H1 (cell line): ENCODE measurements at regions not wholly inside any gene's neighbourhood (a gene's known extent, or its start where the extent isn't known, plus 50 kb on each side); places are given as distances from the start of the nearest gene placed in this dataset.

Experiments
- CTCF ChIA-PET: fragments of 300-600 bp; sonication (Branson Sonifier 250); formaldehyde crosslinking; loops from one replicate; lab custom pipeline; 2021; ENCODE audit not compliant: partially characterized antibody; lab: Charles Lee
- POLR2A ChIA-PET: fragments of 300-600 bp; sonication (Branson Sonifier 250); formaldehyde crosslinking; loops from one replicate; lab custom pipeline; 2021; ENCODE audit warnings: inconsistent platforms; ENCODE audit not compliant: partially characterized antibody; lab: Charles Lee
- DNase-seq, 2 experiments: peaks; one replicate each; pipeline versions ENCODE4 v3.0.0 to v3.0.0-alpha.2; 2010 to 2022; ENCODE audit warnings: low spot score in 2 of 2, low read depth in 1 of 2, mixed read lengths in 1 of 2
- FAIRE-seq: peaks from 2 replicates; lab custom pipeline; 2011; peaks lifted over from hg19 to GRCh38; lab: Jason Lieb, UNC
- H2AFZ ChIP-seq: 2 replicates; pipeline ENCODE4 v1.8.1; 2012; ENCODE audit warnings: low read length, inconsistent platforms
- H2AK5ac ChIP-seq: 2 replicates; pipeline ENCODE4 v1.6.1; 2013; ENCODE audit warnings: low read depth, low read length
- H2BK120ac ChIP-seq: replicated peaks from 2 replicates; pipeline ENCODE3; 2013; ENCODE audit warnings: low read depth, low read length, inconsistent platforms
- H2BK12ac ChIP-seq: 2 replicates; pipeline ENCODE4 v1.6.1; 2013; ENCODE audit warnings: low read depth, low read length
- H2BK15ac ChIP-seq: 2 replicates; pipeline ENCODE4 v1.6.1; 2013; ENCODE audit warnings: low read length
- H2BK20ac ChIP-seq: 2 replicates; pipeline ENCODE4 v1.6.1; 2013; ENCODE audit warnings: low read length
- H2BK5ac ChIP-seq: 2 replicates; pipeline ENCODE4 v1.6.1; 2013; ENCODE audit warnings: low read depth, low read length
- H3K14ac ChIP-seq: 2 replicates; pipeline ENCODE4 v1.6.1; 2013; ENCODE audit warnings: inconsistent platforms; ENCODE audit not compliant: insufficient read length
- H3K18ac ChIP-seq: 2 replicates; pipeline ENCODE4 v1.6.1; 2013; ENCODE audit warnings: low read length; ENCODE audit errors: extremely low read depth
- H3K23ac ChIP-seq: 2 replicates; pipeline ENCODE4 v1.6.1; 2013; ENCODE audit warnings: inconsistent platforms; ENCODE audit not compliant: insufficient read length
- H3K23me2 ChIP-seq: 2 replicates; pipeline ENCODE4 v1.6.1; 2013; ENCODE audit warnings: low read depth, low read length
- H3K27ac ChIP-seq: 2 replicates; pipeline ENCODE4 v1.6.1; 2011; ENCODE audit warnings: low read depth, low read length, inconsistent platforms
- H3K27me3 ChIP-seq, 4 experiments: replicated peaks in 1 of 4; 1 replicate in 1 of 4; 2 replicates in 3 of 4; pipeline versions ENCODE4 v1.6.1 to v1.8.1; 2011 to 2013; ENCODE audit warnings: low read length in 3 of 4, mild to moderate bottlenecking in 3 of 4, inconsistent platforms in 2 of 4, mixed read lengths in 2 of 4, moderate library complexity in 1 of 4; ENCODE audit not compliant: control insufficient read depth in 3 of 4, insufficient read depth in 3 of 4; ENCODE audit errors: extremely low read depth in 1 of 4
- H3K36me3 ChIP-seq, 4 experiments: 2 replicates each; pipeline versions ENCODE4 v1.6.1 to v1.8.1; 2011 to 2013; ENCODE audit warnings: mild to moderate bottlenecking in 4 of 4, low read length in 3 of 4, moderate library complexity in 2 of 4, control low read depth in 1 of 4, inconsistent platforms in 1 of 4; ENCODE audit not compliant: insufficient read depth in 4 of 4, control insufficient read depth in 2 of 4
- H3K4ac ChIP-seq: replicated peaks from 2 replicates; pipeline ENCODE3; 2013; ENCODE audit warnings: low read length, low read depth, mixed read lengths, inconsistent platforms; ENCODE audit not compliant: insufficient read length
- H3K4me1 ChIP-seq, 4 experiments: replicated peaks in 1 of 4; 1 replicate in 1 of 4; 2 replicates in 3 of 4; pipeline versions ENCODE4 v1.6.1 to v1.8.1; 2011 to 2013; ENCODE audit warnings: low read length in 3 of 4, inconsistent platforms in 2 of 4, mixed read lengths in 1 of 4; ENCODE audit not compliant: insufficient read depth in 4 of 4, control insufficient read depth in 3 of 4
- H3K4me2 ChIP-seq, 2 experiments: 2 replicates each; pipeline versions ENCODE4 v1.6.1 to v1.8.1; 2011 to 2013; ENCODE audit warnings: low read depth in 2 of 2, low read length in 2 of 2, control low read depth in 1 of 2, inconsistent platforms in 1 of 2, mild to moderate bottlenecking in 1 of 2; ENCODE audit not compliant: insufficient read depth in 1 of 2
- H3K4me3 ChIP-seq, 4 experiments: fragments of 200-600, 300-600 bp in 1 of 4; sonication (generic), shearing (Covaris generic), sonication (Bioruptor Twin) in 1 of 4; 2 replicates each; pipeline versions ENCODE4 v1.5.1 to v1.8.1; 2011 to 2016; ENCODE audit warnings: low read length in 4 of 4, low read depth in 3 of 4, control low read depth in 2 of 4, inconsistent platforms in 2 of 4, mild to moderate bottlenecking in 2 of 4, mixed read lengths in 1 of 4, moderate library complexity in 1 of 4; ENCODE audit not compliant: insufficient read depth in 2 of 4; ENCODE audit errors: extremely low read depth in 1 of 4
- H3K56ac ChIP-seq: replicated peaks from 2 replicates; pipeline ENCODE3; 2013; ENCODE audit warnings: low read depth, mild to moderate bottlenecking, mixed read lengths, low read length, inconsistent platforms; ENCODE audit not compliant: insufficient read length
- H3K79me1 ChIP-seq: 2 replicates; pipeline ENCODE4 v1.6.1; 2013; ENCODE audit warnings: low read depth, low read length, control low read depth
- H3K79me2 ChIP-seq, 2 experiments: 2 replicates each; pipeline versions ENCODE4 v1.6.1 to v1.8.1; 2012 to 2013; ENCODE audit warnings: low read length in 2 of 2, mild to moderate bottlenecking in 2 of 2, inconsistent platforms in 1 of 2; ENCODE audit not compliant: insufficient read depth in 2 of 2, control insufficient read depth in 1 of 2
- H3K9ac ChIP-seq, 4 experiments: replicated peaks in 1 of 4; 1 replicate in 1 of 4; 2 replicates in 3 of 4; pipeline versions ENCODE4 v1.6.1 to v1.8.1; 2011 to 2013; ENCODE audit warnings: low read depth in 3 of 4, low read length in 3 of 4, control low read depth in 2 of 4, mild to moderate bottlenecking in 2 of 4, moderate library complexity in 2 of 4, inconsistent platforms in 1 of 4; ENCODE audit errors: extremely low read depth in 1 of 4
- H3K9me3 ChIP-seq, 2 experiments: 2 replicates each; pipeline versions ENCODE4 v1.6.1 to v1.8.1; 2012 to 2013; ENCODE audit warnings: mild to moderate bottlenecking in 2 of 2, moderate library complexity in 2 of 2, control low read depth in 1 of 2, inconsistent platforms in 1 of 2, low read depth in 1 of 2, low read length in 1 of 2, mixed read lengths in 1 of 2; ENCODE audit not compliant: insufficient read depth in 2 of 2
- H4K20me1 ChIP-seq, 2 experiments: replicated peaks in 1 of 2; 2 replicates each; pipeline versions ENCODE3 to v1.8.1; 2011 to 2013; ENCODE audit warnings: inconsistent platforms in 2 of 2, low read length in 2 of 2, mild to moderate bottlenecking in 1 of 2; ENCODE audit not compliant: insufficient read depth in 2 of 2, control insufficient read depth in 1 of 2
- H4K5ac ChIP-seq: 2 replicates; pipeline ENCODE4 v1.6.1; 2013; ENCODE audit warnings: low read length, low read depth, mixed read lengths, inconsistent platforms; ENCODE audit not compliant: insufficient read length
- H4K8ac ChIP-seq: 2 replicates; pipeline ENCODE4 v1.8.0; 2013; ENCODE audit warnings: mild to moderate bottlenecking, moderate library complexity, low read length, inconsistent platforms; ENCODE audit not compliant: insufficient read depth; ENCODE audit errors: extremely low read depth
- H4K91ac ChIP-seq: replicated peaks from 2 replicates; pipeline ENCODE3; 2013; ENCODE audit warnings: low read length, mixed read lengths, inconsistent platforms; ENCODE audit not compliant: insufficient read length
- ATF2 ChIP-seq: IDR thresholded peaks from 2 replicates; pipeline ENCODE4 v1.6.1; 2012; ENCODE audit warnings: low read length, inconsistent platforms
- EGR1 ChIP-seq: IDR thresholded peaks from 2 replicates; pipeline ENCODE4 v1.6.1; 2011; ENCODE audit warnings: low read depth, low read length, borderline replicate concordance
- MAFK ChIP-seq: IDR thresholded peaks from 2 replicates; pipeline ENCODE4 v1.6.1; 2012; ENCODE audit warnings: low read depth, mild to moderate bottlenecking, improper control_type of control experiment, low read length
- SP1 ChIP-seq: IDR thresholded peaks from 2 replicates; pipeline ENCODE4 v1.6.1; 2011; ENCODE audit warnings: low read depth, low read length
- SP4 ChIP-seq: IDR thresholded peaks from 2 replicates; pipeline ENCODE4 v1.6.1; 2012; ENCODE audit warnings: low read length, inconsistent platforms
- SRF ChIP-seq: IDR thresholded peaks from 2 replicates; pipeline ENCODE4 v1.6.1; 2011; ENCODE audit warnings: mild to moderate bottlenecking, low read depth, low read length, moderate library complexity
- WGBS, 2 experiments: shearing (Covaris generic) in 1 of 2; methylation state at CpG; one replicate each; pipeline versions ENCODE4 v1.1.6 to v1.1.7; 2013 to 2015; ENCODE audit warnings: low lambda C conversion rate in 2 of 2, mixed read lengths in 2 of 2, inconsistent platforms in 1 of 2, low coverage in 1 of 2, missing lambda C conversion rate in 1 of 2; ENCODE audit not compliant: insufficient replicate concordance in 2 of 2, insufficient coverage in 1 of 2, insufficient read length in 1 of 2; ENCODE audit errors: extremely low coverage in 1 of 2, missing lambda C conversion rate in 1 of 2; 5-methylcytosine and 5-hydroxymethylcytosine counted together

- Histone ChIP-seq H2BK120ac (no peak overlapping the region), H3K79me2 (no peaks in the 10 kb centered on the region), H3K23me2 (no peaks in the 10 kb centered on the region), H3K27me3 (no peaks in the 10 kb centered on the region), H4K20me1 (no peaks in the 10 kb centered on the region), H2BK15ac (no peak overlapping the region), H3K4me3 (no peak overlapping the region), H2BK5ac (no peak overlapping the region), H3K23ac (no peak overlapping the region), H4K5ac (no peak overlapping the region), H3K27ac (no peak overlapping the region), H3K4me2 (no peak overlapping the region), H3K4me1 (no peaks in the 10 kb centered on the region), H4K8ac (no peak overlapping the region), H2AK5ac (no peak overlapping the region), H3K4ac (no peak overlapping the region), H3K56ac (no peak overlapping the region), H3K36me3 (no peaks in the 10 kb centered on the region), H3K9me3 (peaks cover 0 to 10% of the 10 kb centered on the region in 2 experiments; a peak in 1 of 4 replicates), H3K79me1 (no peaks in the 10 kb centered on the region), H2BK20ac (no peak overlapping the region), H2AFZ (no peak overlapping the region), H4K91ac (no peak overlapping the region), H3K9ac (no peak overlapping the region), H2BK12ac (no peak overlapping the region), H3K14ac (no peak overlapping the region), H3K18ac (no peak overlapping the region)
- DNase-seq (no peak), FAIRE-seq (no peak)
- ChIA-PET POLR2A (no interaction called here), CTCF (interaction anchor here (0.6 kb wide), 1 partner anchor 31 kb away, joined by 3 read pairs; no protein-coding TSS in a partner anchor)
- 87% methylated on average over 2 of the region's 2 CpGs; no CpG with 5 or more reads in 1 of the 2 experiments for WGBS, 2 experiments
- TF ChIP-seq SRF (no peak), SP1 (no peak), MAFK (no peak), SP4 (no peak), EGR1 (no peak), ATF2 (no peak)
Measured at GRCh38 chr3:191123946-191124345, 75.1 kb upstream of the OSTN start.
